CD14-positive monocyte (primary cell): ENCODE measurements at regions not wholly inside any gene's neighbourhood (a gene's known extent, or its start where the extent isn't known, plus 50 kb on each side); places are given as distances from the start of the nearest gene placed in this dataset.

Experiments used
- DNase-seq, 3 donors: peaks; one replicate each; pipeline ENCODE4 v3.0.0-alpha.2; 2011 to 2022
- H2AFZ ChIP-seq: 2 replicates; pipeline ENCODE4 v1.6.0; 2012; ENCODE audit warnings: mild to moderate bottlenecking, low read depth, low read length, inconsistent platforms; ENCODE audit not compliant: insufficient read depth, poor library complexity, severe bottlenecking
- H3K27ac ChIP-seq, 2 donors: 1 replicate in 1 of 2; 2 replicates in 1 of 2; pipeline ENCODE4 v1.5.1; 2012 to 2013; ENCODE audit warnings: low read length in 2 of 2, control low read depth in 1 of 2, inconsistent platforms in 1 of 2, low read depth in 1 of 2, mild to moderate bottlenecking in 1 of 2
- H3K27me3 ChIP-seq, 2 donors: one replicate each; pipeline versions ENCODE4 v1.6.0 to v1.6.1; 2011 to 2013; ENCODE audit warnings: low read length in 2 of 2; ENCODE audit not compliant: control insufficient read depth in 2 of 2, insufficient read depth in 2 of 2
- H3K36me3 ChIP-seq, 2 donors: replicated peaks in 1 of 2; 1 replicate in 1 of 2; 2 replicates in 1 of 2; pipeline versions ENCODE4 v1.5.1 to v1.6.1; 2012 to 2013; ENCODE audit warnings: low read length in 2 of 2, control low read depth in 1 of 2, inconsistent platforms in 1 of 2, mild to moderate bottlenecking in 1 of 2; ENCODE audit not compliant: insufficient read depth in 2 of 2, control insufficient read depth in 1 of 2
- H3K4me1 ChIP-seq, 2 donors: 1 replicate in 1 of 2; 2 replicates in 1 of 2; pipeline versions ENCODE4 v1.5.1 to v1.6.1; 2012 to 2013; ENCODE audit warnings: low read length in 2 of 2, control low read depth in 1 of 2, inconsistent platforms in 1 of 2, mild to moderate bottlenecking in 1 of 2, moderate library complexity in 1 of 2; ENCODE audit not compliant: insufficient read depth in 2 of 2, control insufficient read depth in 1 of 2
- H3K4me2 ChIP-seq: replicated peaks from 2 replicates; pipeline ENCODE3; 2012; ENCODE audit warnings: low read length, moderate library complexity, mild to moderate bottlenecking; ENCODE audit not compliant: poor library complexity, severe bottlenecking; ENCODE audit errors: extremely low read depth
- H3K4me3 ChIP-seq, 3 experiments: fragments of 200-600 bp in 1 of 3; sonication (generic) in 1 of 3; replicated peaks in 1 of 3; 1 replicate in 2 of 3; 2 replicates in 1 of 3; pipeline ENCODE4 v1.5.1; 2011 to 2013; ENCODE audit warnings: low read length in 3 of 3, mild to moderate bottlenecking in 3 of 3, control low read depth in 2 of 3, low read depth in 2 of 3, inconsistent platforms in 1 of 3, moderate library complexity in 1 of 3
- H3K79me2 ChIP-seq: 2 replicates; pipeline ENCODE4 v1.6.0; 2012; ENCODE audit warnings: mild to moderate bottlenecking, control low read depth, inconsistent platforms, low read length, moderate library complexity; ENCODE audit not compliant: insufficient read depth
- H3K9ac ChIP-seq: 2 replicates; pipeline ENCODE4 v1.6.0; 2017; ENCODE audit warnings: low read length, mild to moderate bottlenecking; ENCODE audit not compliant: insufficient read depth, poor library complexity, severe bottlenecking
- H3K9me3 ChIP-seq, 2 donors: replicated peaks in 1 of 2; 1 replicate in 1 of 2; 2 replicates in 1 of 2; pipeline versions ENCODE4 v1.5.1 to v1.6.1; 2012 to 2013; ENCODE audit warnings: low read length in 2 of 2, control low read depth in 1 of 2; ENCODE audit not compliant: control insufficient read depth in 1 of 2, insufficient read depth in 1 of 2
- H4K20me1 ChIP-seq: 2 replicates; pipeline ENCODE4 v1.6.0; 2012; ENCODE audit warnings: mild to moderate bottlenecking, low read length, control low read depth, moderate library complexity; ENCODE audit not compliant: insufficient read depth
- H3K27ac Mint-ChIP-seq, 7 donors: one replicate each; pipeline ENCODE4 v1.8.0; 2020; ENCODE audit warnings: mild to moderate bottlenecking in 7 of 7, mixed read lengths in 7 of 7, moderate library complexity in 6 of 7, inconsistent platforms in 2 of 7
- H3K27me3 Mint-ChIP-seq, 3 donors: one replicate each; pipeline ENCODE4 v1.8.0; 2021 to 2022; ENCODE audit warnings: low read depth in 3 of 3, mild to moderate bottlenecking in 3 of 3, mixed read lengths in 3 of 3, moderate library complexity in 3 of 3, inconsistent platforms in 1 of 3
- H3K36me3 Mint-ChIP-seq, 2 donors: one replicate each; pipeline ENCODE4 v1.8.0; 2020; ENCODE audit warnings: mixed read lengths in 2 of 2, inconsistent platforms in 1 of 2, mild to moderate bottlenecking in 1 of 2
- H3K4me1 Mint-ChIP-seq: one replicate; pipeline ENCODE4 v1.8.0; 2020; ENCODE audit warnings: mild to moderate bottlenecking, mixed read lengths
- H3K4me3 Mint-ChIP-seq, 2 donors: one replicate each; pipeline ENCODE4 v1.8.0; 2020; ENCODE audit warnings: mild to moderate bottlenecking in 2 of 2, mixed read lengths in 2 of 2, moderate library complexity in 1 of 2
- H3K9me3 Mint-ChIP-seq, 7 donors: one replicate each; pipeline ENCODE4 v1.8.0; 2020 to 2022; ENCODE audit warnings: mixed read lengths in 7 of 7, mild to moderate bottlenecking in 6 of 7, moderate library complexity in 6 of 7, inconsistent platforms in 2 of 7
- WGBS: methylation state at CpG from one replicate; pipeline ENCODE4 v1.1.5; 2013; ENCODE audit warnings: missing lambda C conversion rate; ENCODE audit not compliant: insufficient coverage; 5-methylcytosine and 5-hydroxymethylcytosine counted together
- intact Hi-C, 2 donors: fragments of 100-400 bp; cut with micrococcal nuclease; formaldehyde crosslinking; loops; one replicate each; pipeline versions ENCODE4 v1.15.0 to v1.15.1; 2023
- TF ChIP-seq, protein P1 (sequence below): fragments of 200-600 bp; IDR thresholded peaks from one replicate; pipeline ENCODE4 v1.8.0; 2022; ENCODE audit warnings: antibody characterized with exemption, mild to moderate bottlenecking

DNA sequence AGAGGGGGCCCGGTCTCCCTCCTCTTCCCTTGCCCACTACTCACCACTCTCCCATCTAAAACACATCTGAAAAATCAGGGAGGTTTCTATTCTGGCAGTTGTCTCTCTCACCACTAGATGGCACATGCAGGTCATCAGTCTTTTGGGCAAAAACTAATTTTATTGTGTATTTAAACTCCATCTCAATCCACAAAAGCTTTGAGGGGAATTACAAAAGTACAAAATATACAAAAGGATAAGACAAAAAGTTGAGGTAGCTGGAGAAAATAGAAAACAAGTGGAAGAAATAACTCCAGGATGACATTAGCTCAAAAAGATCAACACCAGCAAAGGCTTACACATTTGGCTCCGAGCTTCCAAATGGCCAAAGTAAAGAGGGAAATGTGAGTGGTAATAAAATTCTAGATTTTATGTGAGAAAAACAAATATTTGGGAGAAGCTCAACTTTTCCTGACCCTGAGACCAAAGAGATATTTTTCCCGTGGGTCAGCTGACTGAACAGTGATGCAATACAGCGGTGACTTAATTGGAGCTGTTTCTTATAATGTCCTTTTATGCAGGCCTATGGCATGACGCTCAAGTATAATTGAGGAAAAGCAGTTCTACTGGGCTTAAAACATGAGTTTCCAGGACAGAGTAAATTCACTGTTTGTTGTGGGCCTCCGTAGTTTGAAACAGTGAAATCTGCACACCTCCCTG lies 79.8 kb upstream of the CHD6 start:
- H3K36me3 ChIP-seq: no peaks in the 10 kb centered on the region
- H3K4me1 Mint-ChIP-seq: peaks cover 11% of the 10 kb centered on the region
- H3K4me3 Mint-ChIP-seq: no peak overlapping the region
- 63% methylated on average over 5 of the region's 6 CpGs for WGBS
- H3K27me3 ChIP-seq: no peaks in the 10 kb centered on the region
- no peak overlapping the region for H3K9ac ChIP-seq
- no peak overlapping the region for H3K27ac ChIP-seq
- intact Hi-C loops: loop anchor here in 1 of 2 donors (10.0 kb wide), 1 partner anchor 83 kb away; the partner anchor contains the start of gene CHD6
- H3K9me3 Mint-ChIP-seq: peaks cover 0 to 6% (median 0%) of the 10 kb centered on the region in 7 donors
- no peaks in the 10 kb centered on the region for H4K20me1 ChIP-seq
- H3K9me3 ChIP-seq: no peaks in the 10 kb centered on the region
- H3K4me2 ChIP-seq: no peak overlapping the region
- H3K27me3 Mint-ChIP-seq: peaks cover 5 to 9% (median 7%) of the 10 kb centered on the region in 3 donors
- no peaks in the 10 kb centered on the region for H3K36me3 Mint-ChIP-seq
- H3K4me1 ChIP-seq: peaks cover 0 to 7% of the 10 kb centered on the region in 2 donors
- TF ChIP-seq, protein P1, sequence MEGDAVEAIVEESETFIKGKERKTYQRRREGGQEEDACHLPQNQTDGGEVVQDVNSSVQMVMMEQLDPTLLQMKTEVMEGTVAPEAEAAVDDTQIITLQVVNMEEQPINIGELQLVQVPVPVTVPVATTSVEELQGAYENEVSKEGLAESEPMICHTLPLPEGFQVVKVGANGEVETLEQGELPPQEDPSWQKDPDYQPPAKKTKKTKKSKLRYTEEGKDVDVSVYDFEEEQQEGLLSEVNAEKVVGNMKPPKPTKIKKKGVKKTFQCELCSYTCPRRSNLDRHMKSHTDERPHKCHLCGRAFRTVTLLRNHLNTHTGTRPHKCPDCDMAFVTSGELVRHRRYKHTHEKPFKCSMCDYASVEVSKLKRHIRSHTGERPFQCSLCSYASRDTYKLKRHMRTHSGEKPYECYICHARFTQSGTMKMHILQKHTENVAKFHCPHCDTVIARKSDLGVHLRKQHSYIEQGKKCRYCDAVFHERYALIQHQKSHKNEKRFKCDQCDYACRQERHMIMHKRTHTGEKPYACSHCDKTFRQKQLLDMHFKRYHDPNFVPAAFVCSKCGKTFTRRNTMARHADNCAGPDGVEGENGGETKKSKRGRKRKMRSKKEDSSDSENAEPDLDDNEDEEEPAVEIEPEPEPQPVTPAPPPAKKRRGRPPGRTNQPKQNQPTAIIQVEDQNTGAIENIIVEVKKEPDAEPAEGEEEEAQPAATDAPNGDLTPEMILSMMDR: peak; percentile 91
- H3K27ac Mint-ChIP-seq: no peak overlapping the region
- no peak overlapping the region for H2AFZ ChIP-seq
- peak; percentile 16 to 31 (median 28) for DNase-seq
- H3K79me2 ChIP-seq: no peaks in the 10 kb centered on the region
- no peak overlapping the region for H3K4me3 ChIP-seq

DNA sequence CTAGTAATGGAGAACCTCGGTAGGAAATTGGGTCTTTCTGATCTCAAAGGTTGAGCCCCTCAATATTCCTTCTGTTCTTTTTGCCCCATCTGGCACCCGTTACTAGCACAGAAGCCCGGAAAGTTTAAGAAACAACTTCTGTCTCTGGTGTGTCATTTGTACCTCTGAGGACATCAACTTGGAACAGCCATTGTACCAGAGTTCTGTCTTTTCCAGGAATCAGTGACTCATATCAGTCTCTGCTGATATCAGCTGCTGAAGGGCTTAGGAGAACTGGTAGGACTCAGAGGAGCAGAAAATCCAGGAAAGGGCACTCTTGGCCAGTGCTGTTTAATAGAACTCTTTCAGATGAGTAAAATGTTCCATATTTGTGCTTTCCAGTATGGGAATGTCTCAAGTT lies 78.3 kb upstream of the CHD6 start:
- 84% methylated on average over 2 of the region's 3 CpGs for WGBS
- Histone ChIP-seq H3K9ac (no peak overlapping the region), H3K4me2 (no peak overlapping the region), H3K79me2 (no peaks in the 10 kb centered on the region), H2AFZ (no peak overlapping the region), H4K20me1 (no peaks in the 10 kb centered on the region), H3K27me3 (no peaks in the 10 kb centered on the region), H3K4me1 (peaks cover 6 to 15% of the 10 kb centered on the region in 2 donors), H3K27ac (no peak overlapping the region), H3K9me3 (no peaks in the 10 kb centered on the region), H3K4me3 (no peak overlapping the region), H3K36me3 (no peaks in the 10 kb centered on the region)
- Mint-ChIP-seq H3K9me3 (peaks cover 0 to 6% (median 0%) of the 10 kb centered on the region in 7 donors), H3K27ac (no peak overlapping the region), H3K4me1 (peaks cover 18% of the 10 kb centered on the region), H3K36me3 (no peaks in the 10 kb centered on the region), H3K27me3 (peaks cover 5 to 9% (median 7%) of the 10 kb centered on the region in 3 donors), H3K4me3 (no peak overlapping the region)
- no peak for DNase-seq
- intact Hi-C loops: loop anchor here in 1 of 2 donors (10.0 kb wide), 1 partner anchor 82 kb away; the partner anchor contains the start of gene CHD6
- TF ChIP-seq, protein P1: no peak
